Suprapubic skin (tissue), 3 donors: ENCODE measurements at regions not wholly inside any gene's neighbourhood (a gene's known extent, or its start where the extent isn't known, plus 50 kb on each side); places are given as distances from the start of the nearest gene placed in this dataset.

Experiments used
- POLR2A ChIP-seq, 2 donors: fragments of 450-650 bp; IDR thresholded peaks; one replicate each; pipeline ENCODE4 v1.6.1; 2017; ENCODE audit warnings: antibody characterized with exemption in 2 of 2, mild to moderate bottlenecking in 2 of 2, moderate library complexity in 2 of 2
- TF ChIP-seq, protein P1 (sequence below), 2 donors: fragments of 200-600 bp in 1 of 2; fragments of 450-650 bp in 1 of 2; sonication (generic) in 1 of 2; IDR thresholded peaks; one replicate each; pipeline ENCODE4 v1.5.1; 2016 to 2019; ENCODE audit warnings: antibody characterized with exemption in 2 of 2, mild to moderate bottlenecking in 1 of 2, moderate library complexity in 1 of 2

DNA sequence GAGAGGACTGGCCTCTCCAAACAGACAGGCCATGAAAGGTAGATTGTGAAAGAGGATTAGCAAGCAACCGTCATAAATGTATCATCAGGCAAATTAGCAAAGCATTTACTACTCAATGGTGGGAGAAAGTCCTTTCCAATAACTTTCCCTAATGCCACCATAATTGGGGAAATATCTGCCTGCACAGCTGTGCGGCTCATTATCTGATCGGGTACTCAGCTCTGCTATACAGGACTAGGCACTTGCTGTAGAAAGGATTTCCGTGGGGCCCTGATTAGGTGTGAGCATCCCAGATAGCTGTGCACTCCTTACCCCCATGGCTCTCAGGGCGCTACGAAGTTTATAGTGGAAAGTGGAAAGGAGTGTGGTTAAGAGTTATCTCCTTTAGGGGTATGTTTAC lies 309.7 kb upstream of the PLET1 start:
- TF ChIP-seq, protein P1, sequence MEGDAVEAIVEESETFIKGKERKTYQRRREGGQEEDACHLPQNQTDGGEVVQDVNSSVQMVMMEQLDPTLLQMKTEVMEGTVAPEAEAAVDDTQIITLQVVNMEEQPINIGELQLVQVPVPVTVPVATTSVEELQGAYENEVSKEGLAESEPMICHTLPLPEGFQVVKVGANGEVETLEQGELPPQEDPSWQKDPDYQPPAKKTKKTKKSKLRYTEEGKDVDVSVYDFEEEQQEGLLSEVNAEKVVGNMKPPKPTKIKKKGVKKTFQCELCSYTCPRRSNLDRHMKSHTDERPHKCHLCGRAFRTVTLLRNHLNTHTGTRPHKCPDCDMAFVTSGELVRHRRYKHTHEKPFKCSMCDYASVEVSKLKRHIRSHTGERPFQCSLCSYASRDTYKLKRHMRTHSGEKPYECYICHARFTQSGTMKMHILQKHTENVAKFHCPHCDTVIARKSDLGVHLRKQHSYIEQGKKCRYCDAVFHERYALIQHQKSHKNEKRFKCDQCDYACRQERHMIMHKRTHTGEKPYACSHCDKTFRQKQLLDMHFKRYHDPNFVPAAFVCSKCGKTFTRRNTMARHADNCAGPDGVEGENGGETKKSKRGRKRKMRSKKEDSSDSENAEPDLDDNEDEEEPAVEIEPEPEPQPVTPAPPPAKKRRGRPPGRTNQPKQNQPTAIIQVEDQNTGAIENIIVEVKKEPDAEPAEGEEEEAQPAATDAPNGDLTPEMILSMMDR (IDR thresholded peaks at IDR 0.05), result no peak
- TF ChIP-seq POLR2A (IDR thresholded peaks at IDR 0.05), result no peak
